ENCODE measurements at regions not wholly inside any gene's neighbourhood (a gene's known extent, or its start where the extent isn't known, plus 50 kb on each side); places are given as distances from the start of the nearest gene placed in this dataset.

- TF ChIP-seq EZH2 (IDR thresholded peaks at IDR 0.05; ENCODE audit: low read depth, unreplicated experiment) (no peak), CTCF (conservative IDR thresholded peaks at IDR 0.05; ENCODE audit: low read depth in 2 of 2) (no peak), POLR2AphosphoS5 (IDR thresholded peaks at IDR 0.05; ENCODE audit: low read depth) (no peak)
Observed at GRCh38 chr7:68038621-68039314, 1042.1 kb downstream of the TYW1 start.
